ENCODE measurements at regions not wholly inside any gene's neighbourhood (a gene's known extent, or its start where the extent isn't known, plus 50 kb on each side); places are given as distances from the start of the nearest gene placed in this dataset.

- TF ChIP-seq CTCF (IDR thresholded peaks at IDR 0.05; ENCODE audit: borderline replicate concordance, insufficient read depth, low read depth, low read length) = no peak
- no peak overlapping the region for H3K4me3 ChIP-seq (ENCODE audit: low read depth, low read length)
Observed at GRCh38 chr5:82674671-82675070, 396.5 kb upstream of the RPS23 start.

- no peak overlapping the region for H3K4me3 ChIP-seq (ENCODE audit: low read depth, low read length)
- no peak for TF ChIP-seq CTCF (IDR thresholded peaks at IDR 0.05; ENCODE audit: borderline replicate concordance, insufficient read depth, low read depth, low read length)
Observed at GRCh38 chr5:82673057-82673809, 395.1 kb upstream of the RPS23 start.

- no peak for TF ChIP-seq CTCF (IDR thresholded peaks at IDR 0.05; ENCODE audit: borderline replicate concordance, insufficient read depth, low read depth, low read length)
- no peak overlapping the region for H3K4me3 ChIP-seq (ENCODE audit: low read depth, low read length)
Observed at GRCh38 chr5:82670692-82671091, 392.5 kb upstream of the RPS23 start.

- TF ChIP-seq CTCF (IDR thresholded peaks at IDR 0.05; ENCODE audit: borderline replicate concordance, insufficient read depth, low read depth, low read length) = no peak
- no peak overlapping the region for H3K4me3 ChIP-seq (ENCODE audit: low read depth, low read length)
Observed at GRCh38 chr5:82669720-82670119, 391.6 kb upstream of the RPS23 start.

- TF ChIP-seq CTCF (IDR thresholded peaks at IDR 0.05; ENCODE audit: borderline replicate concordance, insufficient read depth, low read depth, low read length) = no peak
- H3K4me3 ChIP-seq (ENCODE audit: low read depth, low read length) = no peak overlapping the region
Observed at GRCh38 chr5:82666312-82666711, 388.2 kb upstream of the RPS23 start.

- no peak overlapping the region for H3K4me3 ChIP-seq (ENCODE audit: low read depth, low read length)
- TF ChIP-seq CTCF (IDR thresholded peaks at IDR 0.05; ENCODE audit: borderline replicate concordance, insufficient read depth, low read depth, low read length) = no peak
Observed at GRCh38 chr5:82664732-82665131, 386.6 kb upstream of the RPS23 start.

- TF ChIP-seq CTCF (IDR thresholded peaks at IDR 0.05; ENCODE audit: borderline replicate concordance, insufficient read depth, low read depth, low read length) = no peak
- H3K4me3 ChIP-seq (ENCODE audit: low read depth, low read length) = no peak overlapping the region
Observed at GRCh38 chr5:82663225-82663624, 385.1 kb upstream of the RPS23 start.

Measured in GM12875 (cell line).